Trophoblast cell (in vitro differentiated cells and primary cell): ENCODE measurements at regions not wholly inside any gene's neighbourhood (a gene's known extent, or its start where the extent isn't known, plus 50 kb on each side); places are given as distances from the start of the nearest gene placed in this dataset.

Experiments used
- DNase-seq, 2 donors: peaks; one replicate each; pipeline ENCODE4 v3.0.0-alpha.2; 2016
- H2AFZ ChIP-seq: 2 replicates; pipeline ENCODE4 v1.6.1; 2013; ENCODE audit warnings: low read length, moderate library complexity, mild to moderate bottlenecking; ENCODE audit not compliant: insufficient read depth, poor library complexity
- H2AK5ac ChIP-seq: 2 replicates; pipeline ENCODE4 v1.6.1; 2013; ENCODE audit warnings: mild to moderate bottlenecking, low read length
- H2BK120ac ChIP-seq: 2 replicates; pipeline ENCODE4 v1.6.1; 2013; ENCODE audit warnings: low read length, mild to moderate bottlenecking, moderate library complexity; ENCODE audit not compliant: insufficient read depth, poor library complexity
- H2BK12ac ChIP-seq: 2 replicates; pipeline ENCODE4 v1.6.1; 2013; ENCODE audit warnings: mild to moderate bottlenecking, low read length, moderate library complexity
- H2BK5ac ChIP-seq: 2 replicates; pipeline ENCODE4 v1.6.1; 2013; ENCODE audit warnings: low read length, low read depth, moderate library complexity, mild to moderate bottlenecking; ENCODE audit not compliant: poor library complexity
- H3K14ac ChIP-seq: 2 replicates; pipeline ENCODE4 v1.6.1; 2013; ENCODE audit warnings: mild to moderate bottlenecking, low read length
- H3K18ac ChIP-seq: 2 replicates; pipeline ENCODE4 v1.6.1; 2013; ENCODE audit warnings: mild to moderate bottlenecking, low read length
- H3K23ac ChIP-seq: 2 replicates; pipeline ENCODE4 v1.6.1; 2013; ENCODE audit warnings: low read length
- H3K27ac ChIP-seq: 2 replicates; pipeline ENCODE4 v1.5.1; 2013; ENCODE audit warnings: low read depth, mild to moderate bottlenecking, inconsistent platforms, low read length, moderate library complexity
- H3K27me3 ChIP-seq: 2 replicates; pipeline ENCODE4 v1.6.1; 2013; ENCODE audit warnings: inconsistent platforms, mild to moderate bottlenecking, low read length, moderate library complexity; ENCODE audit not compliant: insufficient read depth
- H3K36me3 ChIP-seq, 2 experiments: 1 replicate in 1 of 2; 2 replicates in 1 of 2; pipeline ENCODE4 v1.6.1; 2013; ENCODE audit warnings: low read length in 2 of 2, mild to moderate bottlenecking in 2 of 2, moderate library complexity in 1 of 2; ENCODE audit not compliant: insufficient read depth in 2 of 2, control insufficient read depth in 1 of 2
- H3K4ac ChIP-seq: 2 replicates; pipeline ENCODE4 v1.6.1; 2013; ENCODE audit warnings: low read depth, mild to moderate bottlenecking, low read length, moderate library complexity
- H3K4me1 ChIP-seq, 2 experiments: 1 replicate in 1 of 2; 2 replicates in 1 of 2; pipeline ENCODE4 v1.6.1; 2013; ENCODE audit warnings: low read length in 2 of 2, mild to moderate bottlenecking in 2 of 2, moderate library complexity in 1 of 2; ENCODE audit not compliant: insufficient read depth in 2 of 2, control insufficient read depth in 1 of 2
- H3K4me2 ChIP-seq: 2 replicates; pipeline ENCODE4 v1.6.1; 2013; ENCODE audit warnings: inconsistent platforms, mild to moderate bottlenecking, low read length, moderate library complexity
- H3K4me3 ChIP-seq: 2 replicates; pipeline ENCODE4 v1.5.1; 2013; ENCODE audit warnings: mild to moderate bottlenecking, low read depth, low read length, inconsistent platforms
- H3K79me1 ChIP-seq: one replicate; pipeline ENCODE4 v1.6.1; 2013; ENCODE audit warnings: low read length
- H3K79me2 ChIP-seq: 2 replicates; pipeline ENCODE4 v1.6.1; 2013; ENCODE audit warnings: low read length, mild to moderate bottlenecking; ENCODE audit not compliant: control insufficient read depth, insufficient read depth, poor library complexity
- H3K9ac ChIP-seq: 2 replicates; pipeline ENCODE4 v1.6.1; 2013; ENCODE audit warnings: mild to moderate bottlenecking, low read length
- H3K9me3 ChIP-seq: 2 replicates; pipeline ENCODE4 v1.6.1; 2013; ENCODE audit warnings: low read depth, mild to moderate bottlenecking, control low read depth, inconsistent platforms, low read length; ENCODE audit not compliant: insufficient read depth
- H4K12ac ChIP-seq: 2 replicates; pipeline ENCODE4 v1.6.1; 2013; ENCODE audit warnings: low read depth, mild to moderate bottlenecking, low read length, moderate library complexity
- H4K8ac ChIP-seq: 2 replicates; pipeline ENCODE4 v1.6.1; 2013; ENCODE audit warnings: low read depth, mild to moderate bottlenecking, low read length, moderate library complexity
- H4K91ac ChIP-seq: one replicate; pipeline ENCODE4 v1.6.1; 2013; ENCODE audit warnings: low read depth, mild to moderate bottlenecking, low read length, moderate library complexity
- WGBS: extraction: QIAGEN DNeasy Blood & Tissue Kit; methylation state at CpG from one replicate; pipeline ENCODE4 v1.1.7; 2013; ENCODE audit warnings: missing lambda C conversion rate; ENCODE audit not compliant: insufficient read length, insufficient coverage; ENCODE audit errors: extremely low coverage; 5-methylcytosine and 5-hydroxymethylcytosine counted together

DNA sequence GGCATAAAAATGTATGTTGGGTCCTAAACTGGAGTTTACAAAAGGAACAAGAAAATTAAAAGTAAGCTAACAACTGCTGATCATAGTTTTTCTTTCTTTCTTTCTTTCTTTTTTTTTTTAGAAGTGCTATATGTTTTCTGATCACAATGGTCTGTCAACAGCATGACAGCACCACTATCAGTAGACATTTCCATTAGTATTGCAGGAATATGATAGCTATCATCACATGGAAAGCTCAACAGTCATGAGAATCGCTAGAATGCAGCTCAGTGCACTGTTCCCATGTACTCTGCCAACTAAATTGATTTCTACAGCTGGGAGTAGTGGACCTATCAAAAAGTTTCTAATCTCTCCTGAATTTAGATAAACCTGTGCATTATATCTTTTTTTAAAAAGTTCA lies 950.3 kb upstream of the ACVR2A start:
- H2AFZ ChIP-seq: no peak overlapping the region
- no peaks in the 10 kb centered on the region for H3K9me3 ChIP-seq
- H3K14ac ChIP-seq: no peak overlapping the region
- H4K91ac ChIP-seq: no peak overlapping the region
- no peaks in the 10 kb centered on the region for H3K27me3 ChIP-seq
- no peak overlapping the region for H3K4me3 ChIP-seq
- H3K79me1 ChIP-seq: no peaks in the 10 kb centered on the region
- WGBS: no CpG with 5 or more reads among the region's 1 CpG
- no peak overlapping the region for H2BK120ac ChIP-seq
- H3K9ac ChIP-seq: no peak overlapping the region
- no peaks in the 10 kb centered on the region for H3K79me2 ChIP-seq
- no peak overlapping the region for H2BK12ac ChIP-seq
- no peak overlapping the region for H4K12ac ChIP-seq
- no peak overlapping the region for H3K4me2 ChIP-seq
- H4K8ac ChIP-seq: no peak overlapping the region
- no peak overlapping the region for H3K4ac ChIP-seq
- no peak overlapping the region for H2BK5ac ChIP-seq
- no peak for DNase-seq
- H2AK5ac ChIP-seq: no peak overlapping the region
- no peak overlapping the region for H3K27ac ChIP-seq
- H3K4me1 ChIP-seq: no peaks in the 10 kb centered on the region
- no peak overlapping the region for H3K23ac ChIP-seq
- H3K18ac ChIP-seq: no peak overlapping the region
- H3K36me3 ChIP-seq: no peaks in the 10 kb centered on the region

DNA sequence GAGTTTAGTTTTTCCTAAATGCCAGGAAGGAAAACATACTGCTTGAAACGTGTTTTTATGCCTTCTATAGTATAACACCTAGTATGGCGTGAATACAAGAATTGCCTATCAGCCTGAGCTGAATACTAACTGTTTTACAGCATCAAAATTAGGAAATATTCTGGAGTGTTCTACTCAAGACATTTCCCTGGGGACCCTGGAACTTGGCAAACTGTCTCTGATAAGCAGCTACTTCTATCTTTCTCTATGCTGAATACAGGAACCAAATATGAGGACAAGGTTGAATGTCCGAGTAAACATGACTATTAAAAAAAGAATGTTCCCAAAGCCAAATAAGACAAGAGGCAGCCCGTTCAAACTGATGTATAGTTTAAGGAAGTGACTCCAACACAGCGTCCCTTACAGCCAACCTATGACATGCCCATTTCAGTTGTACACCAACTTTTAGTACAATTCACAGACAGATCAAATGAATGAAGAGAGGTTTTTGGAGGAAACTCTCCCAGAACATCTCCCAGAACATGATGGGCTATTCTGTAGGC lies 951.3 kb upstream of the ACVR2A start:
- no peaks in the 10 kb centered on the region for H3K79me2 ChIP-seq
- H3K18ac ChIP-seq: no peak overlapping the region
- H4K8ac ChIP-seq: no peak overlapping the region
- H3K9me3 ChIP-seq: no peaks in the 10 kb centered on the region
- H3K27me3 ChIP-seq: no peaks in the 10 kb centered on the region
- no peaks in the 10 kb centered on the region for H3K36me3 ChIP-seq
- no peak overlapping the region for H2BK5ac ChIP-seq
- H2AK5ac ChIP-seq: no peak overlapping the region
- no peaks in the 10 kb centered on the region for H3K4me1 ChIP-seq
- H3K14ac ChIP-seq: no peak overlapping the region
- no peak overlapping the region for H3K27ac ChIP-seq
- no peaks in the 10 kb centered on the region for H3K79me1 ChIP-seq
- no peak overlapping the region for H2BK12ac ChIP-seq
- DNase-seq: no peak
- H2AFZ ChIP-seq: no peak overlapping the region
- no peak overlapping the region for H4K91ac ChIP-seq
- no peak overlapping the region for H3K4me2 ChIP-seq
- H3K9ac ChIP-seq: no peak overlapping the region
- no peak overlapping the region for H2BK120ac ChIP-seq
- H4K12ac ChIP-seq: no peak overlapping the region
- H3K4me3 ChIP-seq: no peak overlapping the region
- H3K23ac ChIP-seq: no peak overlapping the region
- no peak overlapping the region for H3K4ac ChIP-seq
- no CpG with 5 or more reads among the region's 5 CpGs for WGBS

DNA sequence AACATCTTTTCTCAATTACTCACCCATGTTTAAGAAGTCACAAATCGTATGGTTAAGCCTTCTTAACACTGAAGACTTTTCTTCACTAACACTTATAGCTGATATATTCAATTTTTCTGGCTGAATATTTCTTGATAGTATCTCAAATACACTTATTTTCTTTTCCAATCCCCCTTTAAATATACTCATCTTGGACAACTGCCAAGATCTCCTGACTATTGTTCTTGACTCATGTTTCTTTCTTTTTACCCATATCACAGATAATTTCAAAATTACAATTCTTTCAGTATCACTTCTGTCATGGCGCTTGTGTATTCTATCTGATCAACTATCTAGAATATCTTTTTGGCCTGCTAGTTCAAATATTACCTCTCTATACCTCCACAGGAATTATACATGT lies 954.3 kb upstream of the ACVR2A start:
- Histone ChIP-seq H3K18ac (no peak overlapping the region), H3K9ac (no peak overlapping the region), H4K12ac (no peak overlapping the region), H3K23ac (no peak overlapping the region), H4K8ac (no peak overlapping the region), H2BK5ac (no peak overlapping the region), H3K27me3 (no peaks in the 10 kb centered on the region), H3K27ac (no peak overlapping the region), H3K36me3 (no peaks in the 10 kb centered on the region), H3K79me1 (no peaks in the 10 kb centered on the region), H3K79me2 (no peaks in the 10 kb centered on the region), H2BK12ac (no peak overlapping the region), H2AFZ (no peak overlapping the region), H2AK5ac (no peak overlapping the region), H4K91ac (no peak overlapping the region), H3K14ac (no peak overlapping the region), H3K4me3 (no peak overlapping the region), H3K9me3 (no peaks in the 10 kb centered on the region), H3K4me1 (no peaks in the 10 kb centered on the region), H2BK120ac (no peak overlapping the region), H3K4me2 (no peak overlapping the region), H3K4ac (no peak overlapping the region)
- DNase-seq: no peak
- WGBS: no CpG with 5 or more reads among the region's 2 CpGs

DNA sequence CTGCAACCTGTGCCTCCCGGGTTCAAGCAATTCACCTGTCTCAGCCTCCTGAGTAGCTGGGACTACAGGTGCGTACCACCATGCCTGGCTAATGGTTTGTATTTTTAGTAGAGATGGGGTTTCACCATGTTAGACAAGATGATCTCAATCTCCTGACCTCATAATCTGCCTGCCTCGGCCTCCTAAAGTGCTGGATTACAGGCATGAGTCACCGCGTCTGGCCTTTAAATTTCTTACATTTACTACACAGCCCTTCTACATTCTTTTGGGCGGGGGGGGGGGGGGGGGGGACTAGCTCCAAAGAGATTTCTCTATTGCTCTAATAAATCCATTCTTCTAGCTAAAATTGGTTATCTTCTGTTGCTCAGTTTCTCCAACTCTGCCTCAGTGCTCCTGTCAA lies 964.9 kb upstream of the ACVR2A start:
- H4K91ac ChIP-seq: no peak overlapping the region
- H2BK5ac ChIP-seq: no peak overlapping the region
- no peak overlapping the region for H3K4ac ChIP-seq
- H3K36me3 ChIP-seq: no peaks in the 10 kb centered on the region
- H3K9me3 ChIP-seq: no peaks in the 10 kb centered on the region
- no peak for DNase-seq
- H3K4me3 ChIP-seq: no peak overlapping the region
- H3K18ac ChIP-seq: no peak overlapping the region
- no peaks in the 10 kb centered on the region for H3K79me2 ChIP-seq
- H2AK5ac ChIP-seq: no peak overlapping the region
- H3K27ac ChIP-seq: no peak overlapping the region
- H3K23ac ChIP-seq: no peak overlapping the region
- no peaks in the 10 kb centered on the region for H3K4me1 ChIP-seq
- H2AFZ ChIP-seq: no peak overlapping the region
- no peak overlapping the region for H3K14ac ChIP-seq
- no peaks in the 10 kb centered on the region for H3K27me3 ChIP-seq
- no peak overlapping the region for H3K9ac ChIP-seq
- WGBS: no CpG with 5 or more reads among the region's 6 CpGs
- H2BK120ac ChIP-seq: no peak overlapping the region
- H3K4me2 ChIP-seq: no peak overlapping the region
- no peak overlapping the region for H4K12ac ChIP-seq
- no peaks in the 10 kb centered on the region for H3K79me1 ChIP-seq
- no peak overlapping the region for H2BK12ac ChIP-seq
- H4K8ac ChIP-seq: no peak overlapping the region
